Stimulated activated CD4-positive, alpha-beta T cell treated with anti-CD3 and anti-CD28 coated beads, Interleukin-12 subunit alpha, Interleukin-12 subunit beta, amount 100 ng/mL, for 4 hours (primary cell): ENCODE measurements at regions not wholly inside any gene's neighbourhood (a gene's known extent, or its start where the extent isn't known, plus 50 kb on each side); places are given as distances from the start of the nearest gene placed in this dataset.
"Not testable (repeated sequence)": the region's sequence is repeated elsewhere in the genome, so short reads cannot be mapped to it uniquely, and the experiment has no call there.

Experiments used
- DNase-seq: peaks from one replicate; pipeline ENCODE4 v3.0.0-alpha.2; 2020

DNA sequence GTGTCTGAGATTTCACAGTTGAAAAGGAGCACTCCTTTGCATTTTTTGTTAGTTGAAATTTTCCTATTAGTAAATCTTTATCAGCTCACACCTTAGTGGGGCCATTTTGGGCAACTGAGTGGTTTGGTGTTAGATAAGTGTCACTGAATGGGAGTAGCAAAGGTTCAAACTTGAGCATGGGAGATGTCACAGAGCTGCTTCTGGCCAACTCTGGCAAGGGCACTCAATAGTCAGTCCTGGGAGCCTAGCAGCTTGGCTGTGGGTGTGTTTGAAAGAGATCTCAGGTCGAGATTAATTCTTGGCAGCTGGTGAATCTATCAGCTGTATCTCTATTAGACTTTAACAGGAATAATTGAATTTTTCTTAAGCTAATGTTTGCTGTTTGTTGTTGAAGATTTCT is 579.3 kb downstream of the EDEM1 start:
- DNase-seq: no peak

GRCh38 chr3:5767304-5767703 is 579.8 kb downstream of the EDEM1 start:
- DNase-seq: no peak

- DNase-seq: no peak
Measured at GRCh38 chr3:5768281-5768945, 580.9 kb downstream of the EDEM1 start.

GRCh38 chr3:5769825-5770224 is 582.3 kb downstream of the EDEM1 start:
- DNase-seq: no peak

DNA sequence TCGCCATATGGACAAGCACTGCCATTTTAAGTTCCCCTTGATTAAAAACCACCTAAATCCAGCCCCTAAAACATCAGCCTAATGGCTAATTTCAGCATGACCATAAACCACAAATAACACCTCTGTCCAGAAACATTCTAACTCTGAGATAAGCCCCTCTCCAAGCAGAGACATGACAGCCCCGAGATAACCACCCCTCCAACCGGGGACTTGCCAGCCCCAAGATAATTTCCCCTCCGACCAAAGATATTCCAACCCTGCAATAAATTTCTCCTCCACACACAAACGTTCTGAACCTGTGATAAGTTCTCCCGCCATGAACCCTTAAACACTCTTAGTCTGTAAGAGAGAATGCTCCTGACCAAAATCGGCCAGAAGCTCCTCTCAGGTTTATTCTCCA is 586.8 kb downstream of the EDEM1 start:
- DNase-seq: no peak

DNA sequence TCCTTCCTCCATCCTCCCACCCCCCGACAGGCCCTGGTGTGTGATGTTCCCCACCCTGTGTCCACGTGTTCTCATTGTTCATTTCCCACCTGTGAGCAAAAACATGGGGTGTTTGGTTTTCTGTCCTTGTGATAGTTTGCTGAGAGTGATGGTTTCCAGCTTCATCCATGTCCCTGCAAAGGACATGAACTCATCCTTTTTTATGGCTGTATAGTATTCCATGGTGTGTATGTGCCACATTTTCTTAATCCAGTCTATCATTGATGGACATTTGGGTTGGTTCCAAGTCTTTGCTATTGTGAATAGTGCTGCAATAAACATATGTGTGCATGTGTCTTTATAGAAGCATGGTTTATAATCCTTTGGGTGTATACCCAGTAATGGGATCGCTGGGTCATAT is 587.6 kb downstream of the EDEM1 start:
- not testable (repeated sequence) for DNase-seq

- no peak for DNase-seq
Measured at GRCh38 chr3:5784690-5785089, 597.2 kb downstream of the EDEM1 start.

DNA sequence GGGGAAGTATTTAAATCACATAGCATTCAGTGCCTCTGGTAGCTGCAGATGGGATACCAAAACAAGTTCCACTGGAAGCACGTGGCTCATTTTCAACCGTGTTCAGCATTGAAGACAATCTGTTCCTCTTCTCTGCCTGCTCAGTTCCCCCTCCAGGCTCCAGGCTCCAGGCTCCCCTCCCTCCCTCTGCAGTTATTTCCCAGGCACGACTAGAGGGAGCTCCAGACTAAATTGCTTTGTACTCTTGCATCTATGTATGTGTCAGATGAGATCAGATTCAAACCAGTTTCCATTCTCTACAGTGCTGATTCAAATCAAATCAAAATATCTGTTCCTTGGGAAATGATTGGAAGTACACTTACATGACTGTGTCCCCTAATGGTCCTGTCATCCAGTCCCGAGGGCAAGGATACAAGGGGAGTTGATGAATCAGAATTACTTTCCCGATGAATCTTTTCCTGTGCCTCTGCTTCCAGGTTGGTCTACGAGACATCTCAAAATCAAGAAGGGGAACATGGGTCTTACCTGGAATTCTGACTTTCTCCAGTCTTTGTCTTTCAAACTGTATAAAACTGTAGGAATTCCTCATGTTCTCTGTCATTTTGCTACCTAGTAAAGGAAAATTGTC is 600.5 kb downstream of the EDEM1 start:
- DNase-seq: no peak

- DNase-seq: no peak
Measured at GRCh38 chr3:5788496-5788895, 601.0 kb downstream of the EDEM1 start.

DNA sequence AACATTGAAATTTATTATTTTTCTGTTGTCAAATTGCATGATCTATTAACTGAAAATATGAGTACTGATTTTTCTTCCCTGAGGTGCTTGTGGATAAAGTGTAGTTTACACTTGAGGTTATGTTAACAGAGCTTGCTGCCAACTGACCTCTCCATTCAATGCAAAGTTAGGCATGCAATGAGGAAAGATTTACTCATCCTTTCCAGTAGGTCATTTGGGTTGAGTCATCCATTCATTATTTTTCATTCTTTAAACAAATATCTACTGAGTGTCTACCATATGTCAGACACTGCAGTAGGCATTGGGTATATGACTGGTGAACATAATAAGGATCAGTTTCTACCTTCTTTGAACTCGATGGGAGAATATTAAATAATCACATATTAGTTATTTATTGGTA is 604.1 kb downstream of the EDEM1 start:
- no peak for DNase-seq

- no peak for DNase-seq
Measured at GRCh38 chr3:5796541-5796940, 609.0 kb downstream of the EDEM1 start.

GRCh38 chr3:5798809-5799208 is 611.3 kb downstream of the EDEM1 start:
- no peak for DNase-seq

DNA sequence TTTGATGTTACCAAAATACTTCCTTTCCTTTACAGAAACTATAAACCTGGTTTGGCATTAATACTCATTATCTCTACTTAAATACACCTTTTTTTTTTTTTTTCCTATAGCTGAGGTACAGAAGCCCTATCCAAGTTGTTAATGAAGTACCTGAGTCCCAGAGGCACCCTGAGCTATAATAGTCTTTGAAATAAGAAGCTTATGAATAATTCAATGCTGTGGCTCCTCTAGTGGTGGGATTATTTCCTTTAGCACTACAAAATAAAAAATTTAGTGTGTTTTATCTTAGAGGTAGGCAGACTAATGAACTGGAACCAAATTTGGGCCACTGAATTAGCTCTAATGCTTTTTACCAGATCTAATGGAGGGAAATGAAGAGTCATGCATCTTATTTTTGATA is 611.9 kb downstream of the EDEM1 start:
- DNase-seq: no peak

GRCh38 chr3:5800965-5801364 is 613.5 kb downstream of the EDEM1 start:
- DNase-seq: no peak

- no peak for DNase-seq
Measured at GRCh38 chr3:5806192-5806591, 618.7 kb downstream of the EDEM1 start.

DNA sequence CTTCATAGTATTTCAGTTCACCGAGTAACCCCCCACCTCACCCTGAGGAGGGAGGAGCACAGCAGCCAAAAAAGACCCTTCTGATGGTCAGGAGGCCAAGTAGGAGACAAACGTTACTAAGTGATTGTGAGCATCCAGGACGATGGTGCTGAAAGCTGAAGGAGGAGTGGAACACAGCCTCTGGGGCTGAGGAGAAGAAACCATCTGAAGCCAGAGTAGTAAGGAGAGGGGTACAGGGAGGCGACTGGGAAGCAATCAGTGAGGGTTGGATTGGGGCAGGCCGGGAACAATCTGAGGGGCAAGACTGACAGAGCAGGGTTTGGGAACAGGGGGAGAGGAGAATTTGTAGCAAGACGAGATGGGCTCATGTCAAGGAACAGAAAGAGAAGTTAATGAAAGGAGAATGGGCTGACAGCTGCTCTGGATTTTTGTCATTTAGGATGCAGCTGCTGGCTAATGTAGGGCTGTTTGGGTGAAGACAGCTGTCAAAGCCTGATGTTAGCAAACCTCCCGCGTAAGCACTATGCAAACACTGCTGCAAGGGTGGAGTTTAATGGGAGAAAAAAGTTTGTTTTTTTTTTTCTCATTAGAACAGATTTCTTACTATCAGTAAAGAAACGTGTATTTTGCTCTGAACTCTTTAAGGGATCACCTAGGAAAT is 622.2 kb downstream of the EDEM1 start:
- DNase-seq: no peak

DNA sequence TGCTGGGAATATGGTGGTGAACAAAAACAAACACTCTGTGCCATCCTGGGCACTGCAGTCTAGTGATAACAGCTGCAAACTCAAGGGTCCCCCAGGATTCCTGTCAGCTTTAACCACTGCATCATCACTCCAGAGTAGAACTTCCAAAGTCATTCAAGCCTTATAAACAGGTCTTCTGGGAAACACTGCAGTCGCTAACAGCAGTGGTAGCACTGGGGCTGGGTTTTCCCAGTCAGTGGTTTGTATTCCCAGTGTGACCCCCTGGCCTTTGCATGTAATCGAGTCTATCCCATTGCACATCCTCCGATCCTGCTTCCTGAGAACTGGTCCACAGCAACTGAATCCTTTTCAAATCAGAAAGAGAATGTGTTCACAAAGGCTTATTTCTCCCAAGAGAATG is 623.5 kb downstream of the EDEM1 start:
- DNase-seq: no peak

- no peak for DNase-seq
Measured at GRCh38 chr3:5813521-5813920, 626.0 kb downstream of the EDEM1 start.

- DNase-seq: no peak
Measured at GRCh38 chr3:5822843-5823242, 635.3 kb downstream of the EDEM1 start.

GRCh38 chr3:5826467-5826866 is 639.0 kb downstream of the EDEM1 start:
- no peak for DNase-seq

GRCh38 chr3:5828251-5828650 is 640.7 kb downstream of the EDEM1 start:
- no peak for DNase-seq

GRCh38 chr3:5840056-5840455 is 652.5 kb downstream of the EDEM1 start:
- DNase-seq: no peak

- DNase-seq: no peak
Measured at GRCh38 chr3:5841599-5841998, 654.1 kb downstream of the EDEM1 start.

- DNase-seq: no peak
Measured at GRCh38 chr3:5846261-5846660, 658.8 kb downstream of the EDEM1 start.

DNA sequence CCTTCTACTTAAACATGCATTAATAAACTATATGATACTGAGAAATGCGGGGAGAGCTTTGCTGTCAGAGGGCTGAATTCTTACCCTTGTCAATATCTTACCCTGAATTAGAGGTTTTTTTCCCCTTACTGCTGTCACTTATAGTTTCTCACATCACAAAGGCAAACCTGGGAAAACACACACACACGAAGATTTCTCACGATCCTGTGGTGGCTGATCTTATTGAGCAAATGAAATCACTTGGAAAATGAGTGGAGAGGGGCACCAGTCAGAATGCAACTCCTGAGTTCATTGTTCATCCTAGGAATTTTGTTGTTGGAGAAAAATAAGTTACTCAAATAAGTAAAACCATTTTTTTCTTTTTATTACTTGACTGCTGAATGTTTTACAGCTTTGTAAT is 673.6 kb downstream of the EDEM1 start:
- no peak for DNase-seq
